ES-I3 (cell line): ENCODE measurements at regions not wholly inside any gene's neighbourhood (a gene's known extent, or its start where the extent isn't known, plus 50 kb on each side); places are given as distances from the start of the nearest gene placed in this dataset.

ENCODE experiments used
- H3K36me3 ChIP-seq: 2 replicates; pipeline ENCODE4 v1.6.1; 2013; ENCODE audit warnings: mild to moderate bottlenecking, low read length, control low read depth, moderate library complexity; ENCODE audit not compliant: insufficient read depth
- H3K4me1 ChIP-seq: 2 replicates; pipeline ENCODE4 v1.6.1; 2013; ENCODE audit warnings: mild to moderate bottlenecking, control low read depth, low read length; ENCODE audit not compliant: insufficient read depth
- H3K9ac ChIP-seq: 2 replicates; pipeline ENCODE4 v1.6.1; 2013; ENCODE audit warnings: low read depth, mild to moderate bottlenecking, low read length, moderate library complexity
- H3K9me3 ChIP-seq: 2 replicates; pipeline ENCODE4 v1.6.1; 2013; ENCODE audit warnings: mild to moderate bottlenecking, low read length, moderate library complexity; ENCODE audit not compliant: control insufficient read depth, insufficient read depth

DNA sequence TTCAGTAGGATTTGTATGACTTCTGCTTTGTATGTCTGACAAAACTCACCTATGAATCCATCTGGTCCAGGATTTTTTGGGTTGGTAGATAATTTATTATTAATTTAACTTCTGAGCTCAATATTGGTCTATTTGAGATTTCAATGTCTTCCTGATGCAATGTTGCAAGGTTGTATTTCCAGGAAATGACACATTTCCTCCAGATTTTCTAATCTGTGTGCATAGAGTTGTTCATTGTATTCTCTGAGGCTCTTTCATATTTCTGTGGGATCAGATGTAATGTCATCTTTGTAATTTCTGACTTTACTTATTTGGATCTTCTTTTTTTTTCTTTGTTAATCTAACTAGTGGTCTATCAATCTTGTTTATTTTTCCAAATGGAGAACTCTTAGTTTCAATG, 584.7 kb upstream of the SETBP1 start:
- Histone ChIP-seq H3K9me3 (no peaks in the 10 kb centered on the region; the same call in 1 of the 2 replicates), H3K4me1 (no peaks in the 10 kb centered on the region), H3K9ac (no peak overlapping the region), H3K36me3 (no peaks in the 10 kb centered on the region)

DNA sequence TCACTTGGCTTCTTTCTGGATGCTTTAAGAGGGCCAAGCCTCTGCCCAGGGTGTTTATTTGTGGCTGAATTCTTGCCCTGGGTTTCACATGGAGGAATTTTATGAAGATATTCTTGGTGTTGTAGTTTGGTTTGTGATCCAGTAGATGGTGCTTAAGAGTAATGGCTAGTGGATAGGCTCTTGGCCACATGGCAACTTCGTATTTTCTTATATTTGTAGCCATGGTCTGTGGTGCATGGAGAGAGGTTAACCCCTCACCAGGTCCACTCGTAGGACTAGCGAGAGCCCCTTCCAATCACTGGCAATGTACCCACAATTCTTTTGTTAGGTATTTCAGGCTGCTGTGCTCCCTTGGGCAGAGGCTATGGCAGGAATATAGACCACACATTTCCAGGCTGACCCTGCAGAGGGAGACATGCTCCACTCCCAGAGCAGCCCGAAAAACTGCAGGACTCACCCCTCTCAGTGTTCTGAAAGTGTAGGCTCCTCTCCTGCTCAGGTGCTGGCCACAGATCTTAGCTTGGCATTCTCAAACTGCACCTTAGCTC, 582.1 kb upstream of the SETBP1 start:
- H3K9ac ChIP-seq: no peak overlapping the region
- no peaks in the 10 kb centered on the region for H3K36me3 ChIP-seq
- no peaks in the 10 kb centered on the region for H3K4me1 ChIP-seq
- no peaks in the 10 kb centered on the region; the same call in 1 of the 2 replicates for H3K9me3 ChIP-seq

DNA sequence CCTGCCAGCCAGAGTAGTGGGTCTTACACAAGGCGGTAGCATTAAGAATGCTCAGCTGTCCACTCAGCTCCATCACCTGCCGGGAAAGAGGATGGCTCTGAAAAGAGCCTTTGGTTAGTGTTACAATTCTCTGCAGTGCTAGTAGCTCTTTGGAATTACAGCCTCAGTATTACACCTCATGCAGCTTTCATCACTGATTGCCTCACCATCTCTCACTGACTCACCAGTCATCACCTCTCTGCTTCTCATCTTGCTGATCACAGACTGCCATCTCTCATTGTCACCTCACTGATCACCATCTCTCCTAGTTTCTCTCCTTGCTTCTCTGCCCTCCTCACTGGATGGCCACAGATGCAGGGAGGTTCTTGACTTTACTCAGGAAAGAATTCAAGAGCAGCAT, 573.5 kb upstream of the SETBP1 start:
- Histone ChIP-seq H3K4me1 (no peaks in the 10 kb centered on the region), H3K36me3 (no peaks in the 10 kb centered on the region), H3K9ac (no peak overlapping the region), H3K9me3 (no peaks in the 10 kb centered on the region)

DNA sequence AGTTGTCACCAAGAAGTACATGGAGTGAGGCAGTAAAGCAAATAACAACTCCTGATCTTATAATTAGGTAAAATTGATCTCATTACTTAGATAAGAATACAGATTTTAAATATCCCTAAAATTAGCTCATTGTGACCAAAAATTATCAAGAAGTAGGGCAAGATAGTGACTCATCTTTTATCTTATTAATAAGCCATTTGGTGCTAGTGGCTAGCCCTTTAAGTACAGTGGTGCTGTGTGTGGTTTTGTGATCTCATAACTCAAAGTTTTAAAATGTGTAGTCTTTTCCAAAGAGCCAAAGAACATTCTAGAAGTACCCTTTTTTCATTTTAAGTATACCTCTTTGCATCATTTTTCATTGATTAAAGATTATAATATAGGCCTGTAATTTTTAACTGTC, 569.4 kb upstream of the SETBP1 start:
- Histone ChIP-seq H3K9ac (no peak overlapping the region), H3K9me3 (no peaks in the 10 kb centered on the region), H3K4me1 (no peaks in the 10 kb centered on the region), H3K36me3 (no peaks in the 10 kb centered on the region)

DNA sequence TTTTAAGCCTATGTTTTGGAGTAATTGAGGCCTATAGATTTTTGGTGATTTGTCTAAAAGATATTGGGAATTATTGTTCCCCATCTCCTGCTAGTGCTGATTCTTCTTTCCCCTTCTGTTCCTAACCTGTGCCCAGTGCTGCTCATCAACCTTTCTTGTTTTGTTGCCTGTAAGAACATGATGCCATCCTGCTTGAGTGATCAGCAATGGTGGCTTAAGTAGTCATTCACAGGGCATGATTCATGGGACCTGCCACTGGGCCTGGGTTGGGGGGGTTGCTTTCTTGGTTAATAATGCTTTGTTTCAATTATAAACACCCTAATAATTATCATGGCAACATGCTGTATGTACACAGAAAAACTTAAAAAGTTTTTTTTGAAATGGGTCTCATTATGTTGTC, 562.9 kb upstream of the SETBP1 start:
- Histone ChIP-seq H3K9me3 (no peaks in the 10 kb centered on the region), H3K36me3 (no peaks in the 10 kb centered on the region), H3K4me1 (no peaks in the 10 kb centered on the region), H3K9ac (no peak overlapping the region)

DNA sequence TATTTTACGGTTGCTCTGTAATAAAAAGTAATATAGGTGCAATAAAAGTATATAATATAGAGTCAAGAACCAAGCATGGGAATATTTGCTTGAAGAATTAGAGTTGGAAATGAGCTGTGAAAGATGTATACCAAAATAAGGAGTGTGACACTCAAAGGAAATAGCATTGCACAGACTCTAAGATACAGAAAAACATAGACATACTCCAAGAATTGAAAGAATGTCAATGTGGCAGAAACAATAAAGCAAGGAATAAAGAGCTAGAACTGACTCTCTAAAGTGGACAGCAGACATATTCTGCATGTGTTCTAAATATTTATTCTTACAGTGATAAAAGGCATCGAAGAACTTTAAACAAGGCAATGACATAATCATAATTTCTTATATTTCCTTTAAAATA, 561.1 kb upstream of the SETBP1 start:
- Histone ChIP-seq H3K9me3 (no peaks in the 10 kb centered on the region), H3K4me1 (no peaks in the 10 kb centered on the region), H3K36me3 (no peaks in the 10 kb centered on the region), H3K9ac (no peak overlapping the region)

DNA sequence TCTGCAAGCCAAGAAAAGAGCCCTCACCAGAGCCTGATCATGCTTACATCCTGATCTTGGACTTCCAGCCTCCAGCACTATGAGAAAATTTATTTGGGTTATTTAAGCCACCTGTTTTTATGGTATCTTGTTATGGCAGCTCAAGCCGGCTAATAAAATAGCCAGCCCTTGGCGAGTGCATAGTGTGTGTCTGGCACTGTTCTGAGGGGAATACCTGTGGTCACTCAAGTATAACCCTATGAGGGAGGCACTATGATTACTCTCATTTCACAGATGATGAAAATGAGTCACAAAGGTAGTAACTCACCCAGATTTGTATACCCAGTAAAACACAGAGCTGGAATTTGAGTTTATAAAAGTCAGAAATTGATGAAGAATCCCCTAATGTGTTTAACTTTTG, 556.9 kb upstream of the SETBP1 start:
- Histone ChIP-seq H3K36me3 (no peaks in the 10 kb centered on the region), H3K9ac (no peak overlapping the region), H3K9me3 (no peaks in the 10 kb centered on the region), H3K4me1 (no peaks in the 10 kb centered on the region)

DNA sequence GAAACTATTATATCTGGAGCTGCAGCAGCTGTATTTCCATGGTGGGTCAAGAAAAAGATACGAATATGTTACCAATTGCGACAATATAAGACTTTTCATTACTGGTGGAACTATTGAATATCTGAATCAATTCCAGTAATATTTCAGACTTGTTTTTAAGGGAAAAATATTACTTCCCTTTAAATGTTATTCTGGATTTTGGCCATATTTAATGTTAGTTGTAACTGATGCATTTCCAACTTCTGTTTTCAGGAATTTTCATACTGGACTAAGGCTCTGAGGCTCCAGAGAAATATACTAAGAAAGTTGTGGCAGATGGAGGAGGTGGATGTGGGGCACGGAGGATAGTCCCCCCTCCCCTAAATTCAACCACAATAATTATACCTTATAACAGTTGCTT, 555.2 kb upstream of the SETBP1 start:
- Histone ChIP-seq H3K36me3 (no peaks in the 10 kb centered on the region), H3K9me3 (no peaks in the 10 kb centered on the region), H3K9ac (no peak overlapping the region), H3K4me1 (no peaks in the 10 kb centered on the region)

DNA sequence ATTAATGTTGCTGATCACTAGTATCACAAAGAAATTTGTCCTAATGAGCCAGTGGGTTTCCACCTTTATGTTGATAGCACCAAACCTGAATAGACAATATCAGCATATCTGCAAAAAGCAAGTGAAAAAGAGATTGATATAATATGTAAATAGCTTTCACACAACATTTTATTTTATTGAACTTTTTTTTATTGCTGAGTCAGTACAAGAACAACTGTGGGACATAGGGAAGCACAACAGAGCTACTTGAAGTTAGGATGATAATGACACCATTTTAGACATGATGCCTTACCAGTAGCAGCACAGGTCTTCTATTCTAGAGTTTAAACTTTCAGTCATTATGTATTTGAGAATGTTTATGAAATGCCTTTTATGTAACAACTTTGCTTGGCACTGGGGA, 554.1 kb upstream of the SETBP1 start:
- no peak overlapping the region for H3K9ac ChIP-seq
- no peaks in the 10 kb centered on the region for H3K4me1 ChIP-seq
- H3K36me3 ChIP-seq: no peaks in the 10 kb centered on the region
- H3K9me3 ChIP-seq: no peaks in the 10 kb centered on the region

DNA sequence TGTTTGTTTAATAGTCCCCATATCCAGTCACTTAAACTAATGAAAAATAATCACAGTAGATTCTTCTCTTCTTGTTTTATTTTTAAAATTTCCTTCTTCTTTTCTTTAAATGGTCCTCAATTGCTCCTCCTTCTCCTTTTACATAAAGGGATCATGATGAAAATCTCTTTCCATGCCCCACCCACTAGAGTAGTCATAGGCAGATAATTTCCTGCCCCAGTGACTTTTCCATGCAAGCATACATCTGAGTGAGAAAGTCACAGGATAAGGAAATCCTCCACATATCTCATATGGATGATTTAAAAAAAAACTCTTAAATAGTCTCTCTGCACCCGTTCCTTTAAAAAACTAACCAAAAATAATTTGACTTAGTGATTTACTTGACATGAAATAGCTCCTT, 552.3 kb upstream of the SETBP1 start:
- Histone ChIP-seq H3K4me1 (no peaks in the 10 kb centered on the region), H3K9ac (no peak overlapping the region), H3K9me3 (no peaks in the 10 kb centered on the region), H3K36me3 (no peaks in the 10 kb centered on the region)

DNA sequence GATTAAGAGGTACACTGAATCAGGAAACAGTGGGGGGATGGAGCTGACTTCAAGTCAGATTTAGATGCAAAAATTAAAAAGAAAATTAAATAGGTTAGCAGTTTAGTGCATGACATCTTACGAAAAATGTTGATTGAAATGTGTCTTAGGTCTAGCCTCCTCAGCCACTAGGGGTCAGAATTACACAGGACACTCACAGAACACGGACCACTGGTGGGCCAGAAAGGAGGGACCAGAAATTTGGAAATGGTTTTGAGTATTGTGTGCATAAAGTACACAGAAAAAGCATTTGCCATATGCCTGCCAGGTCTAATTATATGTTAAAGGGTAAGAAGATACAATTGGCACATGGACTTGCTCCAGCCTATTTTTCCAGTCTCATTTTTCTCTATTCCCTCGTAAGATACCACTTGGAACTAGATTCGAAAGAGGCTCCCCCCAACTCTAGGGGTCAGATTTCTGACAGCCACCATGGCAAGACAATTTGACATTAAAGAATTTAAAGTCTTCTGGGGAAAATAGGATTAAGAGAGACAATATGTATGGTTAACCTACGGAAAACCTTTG, 550.2 kb upstream of the SETBP1 start:
- Histone ChIP-seq H3K9ac (no peak overlapping the region), H3K9me3 (no peaks in the 10 kb centered on the region), H3K4me1 (no peaks in the 10 kb centered on the region), H3K36me3 (no peaks in the 10 kb centered on the region)

DNA sequence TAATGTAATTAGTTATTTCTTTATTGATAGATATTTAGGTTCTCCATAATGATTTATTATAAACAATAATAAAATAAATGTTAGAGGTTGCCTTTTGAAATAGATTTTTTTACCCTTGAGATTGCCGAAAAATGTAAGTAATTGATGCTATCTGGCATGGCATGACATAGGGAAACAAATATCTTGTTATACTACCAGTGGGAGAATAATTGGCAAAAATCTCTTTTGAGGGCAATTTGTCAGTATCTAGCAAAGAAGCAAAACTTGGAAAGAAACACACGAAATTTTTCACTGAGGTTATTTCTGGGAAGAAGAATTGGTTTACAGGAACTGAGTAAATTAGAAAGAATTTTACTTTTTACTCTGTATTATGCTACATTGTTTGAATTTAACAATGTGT, 547.2 kb upstream of the SETBP1 start:
- no peak overlapping the region for H3K9ac ChIP-seq

DNA sequence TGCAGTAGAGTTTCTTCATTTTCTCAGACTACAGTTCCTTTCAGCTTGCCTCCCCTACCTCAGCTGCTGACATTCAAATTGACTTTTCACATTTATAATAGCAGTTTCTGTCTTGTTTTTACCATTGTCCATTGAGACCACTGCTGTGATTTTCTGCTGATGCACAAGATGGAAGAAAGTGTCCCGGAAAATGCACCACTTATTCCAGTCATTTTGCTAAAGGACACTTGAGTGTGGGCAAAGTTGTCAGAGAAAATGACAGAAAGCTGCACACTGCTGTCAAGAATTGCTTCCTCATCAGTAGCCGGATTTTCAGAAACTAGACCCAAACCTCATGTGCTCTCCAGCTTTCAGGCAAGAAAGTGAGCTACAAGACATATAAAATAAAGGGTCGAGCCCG, 546.2 kb upstream of the SETBP1 start:
- H3K9me3 ChIP-seq: no peaks in the 10 kb centered on the region; the same call in 1 of the 2 replicates
- H3K9ac ChIP-seq: no peak overlapping the region
- H3K36me3 ChIP-seq: no peaks in the 10 kb centered on the region; the same call in 1 of the 2 replicates
- no peaks in the 10 kb centered on the region; the same call in 1 of the 2 replicates for H3K4me1 ChIP-seq

More for the DNA sequence above, 547.2 kb upstream of the SETBP1 start:
- no peaks in the 10 kb centered on the region; the same call in 1 of the 2 replicates for H3K4me1 ChIP-seq
- no peaks in the 10 kb centered on the region; the same call in 1 of the 2 replicates for H3K36me3 ChIP-seq
- H3K9me3 ChIP-seq: no peaks in the 10 kb centered on the region; the same call in 1 of the 2 replicates

DNA sequence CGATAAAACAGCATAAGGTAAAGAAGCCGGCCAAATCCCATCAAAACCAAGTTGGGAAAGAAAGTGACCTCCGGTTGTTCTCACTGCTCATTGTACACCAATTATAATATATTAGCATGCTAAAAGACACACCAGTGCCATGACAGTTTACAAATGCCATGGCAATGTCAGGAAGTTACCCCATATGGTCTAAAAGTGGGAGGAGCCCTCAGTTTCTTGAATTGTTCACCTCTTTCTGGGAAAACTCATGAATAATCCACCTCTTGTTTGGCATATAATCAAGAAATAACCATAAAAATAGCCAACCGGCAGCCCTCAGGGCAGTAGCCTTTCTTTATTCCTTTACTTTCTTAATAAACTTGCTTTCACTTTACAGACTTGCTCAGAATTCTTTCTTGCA, 544.9 kb upstream of the SETBP1 start:
- Histone ChIP-seq H3K36me3 (no peaks in the 10 kb centered on the region; the same call in 1 of the 2 replicates), H3K9me3 (no peaks in the 10 kb centered on the region; the same call in 1 of the 2 replicates), H3K4me1 (no peaks in the 10 kb centered on the region; the same call in 1 of the 2 replicates), H3K9ac (no peak overlapping the region)

DNA sequence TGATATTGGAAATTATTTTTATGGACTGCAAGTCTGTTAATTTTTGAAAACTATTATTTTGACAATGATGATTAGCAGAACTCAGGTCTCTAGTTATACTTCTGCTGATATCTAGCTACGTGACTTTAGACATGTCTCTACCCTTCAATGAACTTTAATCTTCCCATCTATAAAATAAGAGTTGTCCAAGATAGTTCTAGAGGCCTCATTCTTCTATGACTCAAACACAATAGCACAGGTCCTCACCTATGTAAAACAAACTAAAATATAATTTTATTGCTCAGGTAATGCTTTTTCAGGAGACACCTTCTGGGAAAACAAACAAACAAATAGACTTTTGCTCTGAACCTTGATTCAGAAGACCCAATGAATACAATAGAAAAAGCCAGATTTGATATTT, 544.4 kb upstream of the SETBP1 start:
- Histone ChIP-seq H3K4me1 (no peaks in the 10 kb centered on the region; the same call in 1 of the 2 replicates), H3K36me3 (no peaks in the 10 kb centered on the region; the same call in 1 of the 2 replicates), H3K9ac (no peak overlapping the region), H3K9me3 (no peaks in the 10 kb centered on the region; the same call in 1 of the 2 replicates)
